CD14-positive monocyte (primary cell): ENCODE measurements at regions not wholly inside any gene's neighbourhood (a gene's known extent, or its start where the extent isn't known, plus 50 kb on each side); places are given as distances from the start of the nearest gene placed in this dataset.

Source experiments
- DNase-seq, 3 donors: peaks; one replicate each; pipeline ENCODE4 v3.0.0-alpha.2; 2011 to 2022
- H2AFZ ChIP-seq: 2 replicates; pipeline ENCODE4 v1.6.0; 2012; ENCODE audit warnings: mild to moderate bottlenecking, low read depth, low read length, inconsistent platforms; ENCODE audit not compliant: insufficient read depth, poor library complexity, severe bottlenecking
- H3K27ac ChIP-seq, 2 donors: 1 replicate in 1 of 2; 2 replicates in 1 of 2; pipeline ENCODE4 v1.5.1; 2012 to 2013; ENCODE audit warnings: low read length in 2 of 2, control low read depth in 1 of 2, inconsistent platforms in 1 of 2, low read depth in 1 of 2, mild to moderate bottlenecking in 1 of 2
- H3K27me3 ChIP-seq, 2 donors: one replicate each; pipeline versions ENCODE4 v1.6.0 to v1.6.1; 2011 to 2013; ENCODE audit warnings: low read length in 2 of 2; ENCODE audit not compliant: control insufficient read depth in 2 of 2, insufficient read depth in 2 of 2
- H3K36me3 ChIP-seq, 2 donors: replicated peaks in 1 of 2; 1 replicate in 1 of 2; 2 replicates in 1 of 2; pipeline versions ENCODE4 v1.5.1 to v1.6.1; 2012 to 2013; ENCODE audit warnings: low read length in 2 of 2, control low read depth in 1 of 2, inconsistent platforms in 1 of 2, mild to moderate bottlenecking in 1 of 2; ENCODE audit not compliant: insufficient read depth in 2 of 2, control insufficient read depth in 1 of 2
- H3K4me1 ChIP-seq, 2 donors: 1 replicate in 1 of 2; 2 replicates in 1 of 2; pipeline versions ENCODE4 v1.5.1 to v1.6.1; 2012 to 2013; ENCODE audit warnings: low read length in 2 of 2, control low read depth in 1 of 2, inconsistent platforms in 1 of 2, mild to moderate bottlenecking in 1 of 2, moderate library complexity in 1 of 2; ENCODE audit not compliant: insufficient read depth in 2 of 2, control insufficient read depth in 1 of 2
- H3K4me2 ChIP-seq: replicated peaks from 2 replicates; pipeline ENCODE3; 2012; ENCODE audit warnings: low read length, moderate library complexity, mild to moderate bottlenecking; ENCODE audit not compliant: poor library complexity, severe bottlenecking; ENCODE audit errors: extremely low read depth
- H3K4me3 ChIP-seq, 3 experiments: fragments of 200-600 bp in 1 of 3; sonication (generic) in 1 of 3; replicated peaks in 1 of 3; 1 replicate in 2 of 3; 2 replicates in 1 of 3; pipeline ENCODE4 v1.5.1; 2011 to 2013; ENCODE audit warnings: low read length in 3 of 3, mild to moderate bottlenecking in 3 of 3, control low read depth in 2 of 3, low read depth in 2 of 3, inconsistent platforms in 1 of 3, moderate library complexity in 1 of 3
- H3K79me2 ChIP-seq: 2 replicates; pipeline ENCODE4 v1.6.0; 2012; ENCODE audit warnings: mild to moderate bottlenecking, control low read depth, inconsistent platforms, low read length, moderate library complexity; ENCODE audit not compliant: insufficient read depth
- H3K9ac ChIP-seq: 2 replicates; pipeline ENCODE4 v1.6.0; 2017; ENCODE audit warnings: low read length, mild to moderate bottlenecking; ENCODE audit not compliant: insufficient read depth, poor library complexity, severe bottlenecking
- H3K9me3 ChIP-seq, 2 donors: replicated peaks in 1 of 2; 1 replicate in 1 of 2; 2 replicates in 1 of 2; pipeline versions ENCODE4 v1.5.1 to v1.6.1; 2012 to 2013; ENCODE audit warnings: low read length in 2 of 2, control low read depth in 1 of 2; ENCODE audit not compliant: control insufficient read depth in 1 of 2, insufficient read depth in 1 of 2
- H4K20me1 ChIP-seq: 2 replicates; pipeline ENCODE4 v1.6.0; 2012; ENCODE audit warnings: mild to moderate bottlenecking, low read length, control low read depth, moderate library complexity; ENCODE audit not compliant: insufficient read depth
- H3K27ac Mint-ChIP-seq, 7 donors: one replicate each; pipeline ENCODE4 v1.8.0; 2020; ENCODE audit warnings: mild to moderate bottlenecking in 7 of 7, mixed read lengths in 7 of 7, moderate library complexity in 6 of 7, inconsistent platforms in 2 of 7
- H3K27me3 Mint-ChIP-seq, 3 donors: one replicate each; pipeline ENCODE4 v1.8.0; 2021 to 2022; ENCODE audit warnings: low read depth in 3 of 3, mild to moderate bottlenecking in 3 of 3, mixed read lengths in 3 of 3, moderate library complexity in 3 of 3, inconsistent platforms in 1 of 3
- H3K36me3 Mint-ChIP-seq, 2 donors: one replicate each; pipeline ENCODE4 v1.8.0; 2020; ENCODE audit warnings: mixed read lengths in 2 of 2, inconsistent platforms in 1 of 2, mild to moderate bottlenecking in 1 of 2
- H3K4me1 Mint-ChIP-seq: one replicate; pipeline ENCODE4 v1.8.0; 2020; ENCODE audit warnings: mild to moderate bottlenecking, mixed read lengths
- H3K4me3 Mint-ChIP-seq, 2 donors: one replicate each; pipeline ENCODE4 v1.8.0; 2020; ENCODE audit warnings: mild to moderate bottlenecking in 2 of 2, mixed read lengths in 2 of 2, moderate library complexity in 1 of 2
- H3K9me3 Mint-ChIP-seq, 7 donors: one replicate each; pipeline ENCODE4 v1.8.0; 2020 to 2022; ENCODE audit warnings: mixed read lengths in 7 of 7, mild to moderate bottlenecking in 6 of 7, moderate library complexity in 6 of 7, inconsistent platforms in 2 of 7
- CTCF ChIP-seq: fragments of 200-600 bp; IDR thresholded peaks from one replicate; pipeline ENCODE4 v1.8.0; 2022; ENCODE audit warnings: antibody characterized with exemption, mild to moderate bottlenecking
- WGBS: methylation state at CpG from one replicate; pipeline ENCODE4 v1.1.5; 2013; ENCODE audit warnings: missing lambda C conversion rate; ENCODE audit not compliant: insufficient coverage; 5-methylcytosine and 5-hydroxymethylcytosine counted together
- intact Hi-C, 2 donors: fragments of 100-400 bp; cut with micrococcal nuclease; formaldehyde crosslinking; loops; one replicate each; pipeline versions ENCODE4 v1.15.0 to v1.15.1; 2023

- no peak overlapping the region for H3K4me2 ChIP-seq
- H3K27ac Mint-ChIP-seq, result no peak overlapping the region
- no peaks in the 10 kb centered on the region for H3K4me1 Mint-ChIP-seq
- no peak overlapping the region for H3K4me3 Mint-ChIP-seq
- no peak overlapping the region for H3K4me3 ChIP-seq
- DNase-seq, result no peak
- no peaks in the 10 kb centered on the region for H3K36me3 ChIP-seq
- TF ChIP-seq CTCF, result no peak
- no peaks in the 10 kb centered on the region for H3K4me1 ChIP-seq
- H3K27ac ChIP-seq, result no peak overlapping the region
- H2AFZ ChIP-seq, result no peak overlapping the region
- no CpG with 5 or more reads among the region's 2 CpGs for WGBS
- peaks cover 0 to 7% (median 2%) of the 10 kb centered on the region in 7 donors for H3K9me3 Mint-ChIP-seq
- no peaks in the 10 kb centered on the region for H3K36me3 Mint-ChIP-seq
- intact Hi-C loops, result no loop called here
- H4K20me1 ChIP-seq, result no peaks in the 10 kb centered on the region
- H3K9ac ChIP-seq, result no peak overlapping the region
- H3K79me2 ChIP-seq, result no peaks in the 10 kb centered on the region
- peaks cover 0 to 2% of the 10 kb centered on the region in 2 donors for H3K9me3 ChIP-seq
- H3K27me3 Mint-ChIP-seq, result peaks cover 0 to 2% (median 2%) of the 10 kb centered on the region in 3 donors
- H3K27me3 ChIP-seq, result no peaks in the 10 kb centered on the region
These were observed 160.9 kb upstream of the MYT1L start for GRCh38 chr2:2491964-2492363.

- no peak overlapping the region for H3K9ac ChIP-seq
- no peaks in the 10 kb centered on the region for H3K36me3 ChIP-seq
- no peak for DNase-seq
- Mint-ChIP-seq H3K4me1 (no peaks in the 10 kb centered on the region), H3K27ac (no peak overlapping the region), H3K4me3 (no peak overlapping the region), H3K9me3 (peaks cover 0 to 7% (median 2%) of the 10 kb centered on the region in 7 donors), H3K27me3 (no peaks in the 10 kb centered on the region), H3K36me3 (no peaks in the 10 kb centered on the region)
- H3K27ac ChIP-seq, result no peak overlapping the region
- no peaks in the 10 kb centered on the region for H3K9me3 ChIP-seq
- H3K4me1 ChIP-seq, result no peaks in the 10 kb centered on the region
- no peak overlapping the region for H2AFZ ChIP-seq
- no peak overlapping the region for H3K4me2 ChIP-seq
- H4K20me1 ChIP-seq, result no peaks in the 10 kb centered on the region
- no peaks in the 10 kb centered on the region for H3K27me3 ChIP-seq
- TF ChIP-seq CTCF, result no peak
- no peak overlapping the region for H3K4me3 ChIP-seq
- WGBS, result 100% methylated on average over 1 of the region's 8 CpGs
- intact Hi-C loops, result no loop called here
- H3K79me2 ChIP-seq, result no peaks in the 10 kb centered on the region
These were observed 153.2 kb upstream of the MYT1L start for GRCh38 chr2:2484301-2484700.
